PFSK-1 (cell line): ENCODE measurements at regions not wholly inside any gene's neighbourhood (a gene's known extent, or its start where the extent isn't known, plus 50 kb on each side); places are given as distances from the start of the nearest gene placed in this dataset.

Experiments
- SIN3A ChIP-seq: IDR thresholded peaks from 2 replicates; pipeline ENCODE4 v1.6.1; 2012; ENCODE audit warnings: mild to moderate bottlenecking, low read length, moderate library complexity, borderline replicate concordance; ENCODE audit not compliant: insufficient read depth
- TAF1 ChIP-seq: IDR thresholded peaks from 2 replicates; pipeline ENCODE4 v1.6.1; 2012; ENCODE audit warnings: low read length, control low read depth, borderline replicate concordance; ENCODE audit not compliant: insufficient read depth
- TF ChIP-seq, protein P1 (sequence below), 2 experiments: IDR thresholded peaks; 2 replicates each; pipeline versions ENCODE4 v1.6.1 to v1.8.0; 2011 to 2012; ENCODE audit warnings: low read depth in 2 of 2, low read length in 2 of 2, control low read depth in 1 of 2, inconsistent platforms in 1 of 2, mild to moderate bottlenecking in 1 of 2, moderate library complexity in 1 of 2; ENCODE audit not compliant: insufficient read depth in 1 of 2

DNA sequence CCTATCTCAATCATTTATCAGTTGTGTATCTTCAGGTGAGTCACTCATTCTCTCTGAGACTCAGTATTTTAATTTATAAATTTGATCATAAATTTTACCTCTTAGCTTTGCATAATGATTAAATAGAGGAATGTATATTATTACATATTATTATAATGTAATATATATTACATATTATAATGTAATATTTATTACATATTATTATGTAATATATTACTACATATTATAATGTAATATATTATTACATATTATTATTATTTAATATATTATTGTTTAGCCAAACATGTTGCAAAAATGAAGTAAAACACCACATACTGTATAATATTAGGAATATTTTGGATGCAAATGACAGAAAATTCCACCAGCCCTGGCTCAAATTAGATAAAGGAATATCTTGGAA is 104.7 kb upstream of the NFIA start:
- TF ChIP-seq TAF1, result no peak
- TF ChIP-seq, protein P1, sequence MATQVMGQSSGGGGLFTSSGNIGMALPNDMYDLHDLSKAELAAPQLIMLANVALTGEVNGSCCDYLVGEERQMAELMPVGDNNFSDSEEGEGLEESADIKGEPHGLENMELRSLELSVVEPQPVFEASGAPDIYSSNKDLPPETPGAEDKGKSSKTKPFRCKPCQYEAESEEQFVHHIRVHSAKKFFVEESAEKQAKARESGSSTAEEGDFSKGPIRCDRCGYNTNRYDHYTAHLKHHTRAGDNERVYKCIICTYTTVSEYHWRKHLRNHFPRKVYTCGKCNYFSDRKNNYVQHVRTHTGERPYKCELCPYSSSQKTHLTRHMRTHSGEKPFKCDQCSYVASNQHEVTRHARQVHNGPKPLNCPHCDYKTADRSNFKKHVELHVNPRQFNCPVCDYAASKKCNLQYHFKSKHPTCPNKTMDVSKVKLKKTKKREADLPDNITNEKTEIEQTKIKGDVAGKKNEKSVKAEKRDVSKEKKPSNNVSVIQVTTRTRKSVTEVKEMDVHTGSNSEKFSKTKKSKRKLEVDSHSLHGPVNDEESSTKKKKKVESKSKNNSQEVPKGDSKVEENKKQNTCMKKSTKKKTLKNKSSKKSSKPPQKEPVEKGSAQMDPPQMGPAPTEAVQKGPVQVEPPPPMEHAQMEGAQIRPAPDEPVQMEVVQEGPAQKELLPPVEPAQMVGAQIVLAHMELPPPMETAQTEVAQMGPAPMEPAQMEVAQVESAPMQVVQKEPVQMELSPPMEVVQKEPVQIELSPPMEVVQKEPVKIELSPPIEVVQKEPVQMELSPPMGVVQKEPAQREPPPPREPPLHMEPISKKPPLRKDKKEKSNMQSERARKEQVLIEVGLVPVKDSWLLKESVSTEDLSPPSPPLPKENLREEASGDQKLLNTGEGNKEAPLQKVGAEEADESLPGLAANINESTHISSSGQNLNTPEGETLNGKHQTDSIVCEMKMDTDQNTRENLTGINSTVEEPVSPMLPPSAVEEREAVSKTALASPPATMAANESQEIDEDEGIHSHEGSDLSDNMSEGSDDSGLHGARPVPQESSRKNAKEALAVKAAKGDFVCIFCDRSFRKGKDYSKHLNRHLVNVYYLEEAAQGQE (IDR thresholded peaks at IDR 0.05; ENCODE audit: insufficient read depth in 1 of 2, low read depth in 2 of 2, low read length in 2 of 2), result no peak
- TF ChIP-seq SIN3A, result no peak
